B cell (primary cell): ENCODE measurements at regions not wholly inside any gene's neighbourhood (a gene's known extent, or its start where the extent isn't known, plus 50 kb on each side); places are given as distances from the start of the nearest gene placed in this dataset.

ENCODE experiments used
- CTCF ChIP-seq: fragments of 200-600 bp; IDR thresholded peaks from one replicate; pipeline ENCODE4 v1.8.0; 2022; ENCODE audit warnings: antibody characterized with exemption, mild to moderate bottlenecking
- EZH2 ChIP-seq: IDR thresholded peaks from 2 replicates; pipeline ENCODE4 v1.6.1; 2012; ENCODE audit warnings: borderline replicate concordance, low read depth, mild to moderate bottlenecking, moderate library complexity, low read length; ENCODE audit not compliant: insufficient read depth, poor library complexity, severe bottlenecking

- no peak for TF ChIP-seq EZH2
- TF ChIP-seq CTCF: no peak
Observed at GRCh38 chr6:155894262-155894661, 438.6 kb upstream of the NOX3 start.
